Esophagus muscularis mucosa (tissue), 4 donors: ENCODE measurements at regions not wholly inside any gene's neighbourhood (a gene's known extent, or its start where the extent isn't known, plus 50 kb on each side); places are given as distances from the start of the nearest gene placed in this dataset.
"Not testable (repeated sequence)": the region's sequence is repeated elsewhere in the genome, so short reads cannot be mapped to it uniquely, and the experiment has no call there.

Source experiments
- DNase-seq: peaks from one replicate; pipeline ENCODE4 v3.0.0-alpha.2; 2017; ENCODE audit errors: extremely low spot score
- H3K27ac ChIP-seq, 4 donors: fragments of 200-600 bp; sonication (generic); replicated peaks in 1 of 4; 1 replicate in 3 of 4; 2 replicates in 1 of 4; pipeline ENCODE4 v1.5.1; 2016 to 2019; ENCODE audit warnings: mild to moderate bottlenecking in 1 of 4
- H3K27me3 ChIP-seq, 4 donors: fragments of 200-600 bp; sonication (generic); one replicate each; pipeline versions ENCODE4 v1.5.1 to v1.6.0; 2016 to 2019
- H3K36me3 ChIP-seq, 4 donors: fragments of 200-600 bp; sonication (generic); one replicate each; pipeline ENCODE4 v1.5.1; 2016 to 2019
- H3K4me1 ChIP-seq, 4 donors: fragments of 200-600 bp; sonication (generic); one replicate each; pipeline ENCODE4 v1.5.1; 2016 to 2019
- H3K4me3 ChIP-seq, 4 donors: fragments of 200-600 bp; sonication (generic); 1 replicate in 2 of 4; 2 replicates in 2 of 4; pipeline ENCODE4 v1.5.1; 2016 to 2019; ENCODE audit warnings: mild to moderate bottlenecking in 4 of 4, moderate library complexity in 1 of 4
- H3K9me3 ChIP-seq, 4 donors: fragments of 200-600 bp; sonication (generic); 1 replicate in 3 of 4; 2 replicates in 1 of 4; pipeline ENCODE4 v1.5.1; 2016 to 2019
- EP300 ChIP-seq: sonication (generic); formaldehyde crosslinking; IDR thresholded peaks from one replicate; pipeline ENCODE4 v1.6.1; 2017; ENCODE audit warnings: antibody characterized with exemption
- POLR2A ChIP-seq: fragments of 450-650 bp; IDR thresholded peaks from one replicate; pipeline ENCODE4 v1.6.1; 2017; ENCODE audit warnings: antibody characterized with exemption, moderate library complexity, mild to moderate bottlenecking, low read depth
- POLR2AphosphoS5 ChIP-seq, 2 donors: sonication (generic); formaldehyde crosslinking; IDR thresholded peaks; one replicate each; pipeline ENCODE4 v1.6.1; 2017; ENCODE audit warnings: antibody characterized with exemption in 2 of 2
- WGBS: methylation state at CpG from one replicate; pipeline ENCODE4 v1.1.5; 2018; 5-methylcytosine and 5-hydroxymethylcytosine counted together
- intact Hi-C: fragments of 100-400 bp; cut with DNase I; formaldehyde crosslinking; loops from one replicate; pipeline ENCODE4 v1.15.1; 2023
- TF ChIP-seq, protein P1 (sequence below), 3 experiments: fragments of 200-600 bp in 2 of 3; fragments of 450-650 bp in 1 of 3; sonication (generic) in 2 of 3; IDR thresholded peaks; one replicate each; pipeline ENCODE4 v1.5.1; 2017 to 2019; ENCODE audit warnings: antibody characterized with exemption in 3 of 3, mild to moderate bottlenecking in 2 of 3, moderate library complexity in 1 of 3

DNA sequence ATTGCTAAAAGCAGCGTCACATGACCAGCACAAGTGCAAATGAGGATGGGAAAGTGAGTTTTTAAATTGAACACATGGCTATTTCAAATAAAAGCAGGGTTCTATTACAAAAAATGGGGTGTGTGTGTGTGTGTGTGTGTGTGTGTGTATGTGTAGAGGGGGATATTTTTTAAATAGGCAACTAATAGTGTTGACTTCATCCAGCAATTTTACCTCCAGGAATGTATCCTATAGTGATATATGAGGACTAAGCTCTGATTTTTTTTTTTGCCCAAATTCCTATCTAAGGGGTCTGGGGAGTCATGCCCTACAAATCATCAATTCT is 78.9 kb upstream of the AMN1 start:
- WGBS = 100% methylated on average over 1 of the region's 1 CpG
- no peak for DNase-seq
- intact Hi-C loops = no loop called here
- Histone ChIP-seq H3K4me1 (no peaks in the 10 kb centered on the region), H3K4me3 (no peak overlapping the region), H3K27me3 (no peaks in the 10 kb centered on the region), H3K9me3 (no peaks in the 10 kb centered on the region), H3K36me3 (no peaks in the 10 kb centered on the region), H3K27ac (no peak overlapping the region)
- TF ChIP-seq POLR2AphosphoS5 (IDR thresholded peaks at IDR 0.05) = no peak
- TF ChIP-seq, protein P1, sequence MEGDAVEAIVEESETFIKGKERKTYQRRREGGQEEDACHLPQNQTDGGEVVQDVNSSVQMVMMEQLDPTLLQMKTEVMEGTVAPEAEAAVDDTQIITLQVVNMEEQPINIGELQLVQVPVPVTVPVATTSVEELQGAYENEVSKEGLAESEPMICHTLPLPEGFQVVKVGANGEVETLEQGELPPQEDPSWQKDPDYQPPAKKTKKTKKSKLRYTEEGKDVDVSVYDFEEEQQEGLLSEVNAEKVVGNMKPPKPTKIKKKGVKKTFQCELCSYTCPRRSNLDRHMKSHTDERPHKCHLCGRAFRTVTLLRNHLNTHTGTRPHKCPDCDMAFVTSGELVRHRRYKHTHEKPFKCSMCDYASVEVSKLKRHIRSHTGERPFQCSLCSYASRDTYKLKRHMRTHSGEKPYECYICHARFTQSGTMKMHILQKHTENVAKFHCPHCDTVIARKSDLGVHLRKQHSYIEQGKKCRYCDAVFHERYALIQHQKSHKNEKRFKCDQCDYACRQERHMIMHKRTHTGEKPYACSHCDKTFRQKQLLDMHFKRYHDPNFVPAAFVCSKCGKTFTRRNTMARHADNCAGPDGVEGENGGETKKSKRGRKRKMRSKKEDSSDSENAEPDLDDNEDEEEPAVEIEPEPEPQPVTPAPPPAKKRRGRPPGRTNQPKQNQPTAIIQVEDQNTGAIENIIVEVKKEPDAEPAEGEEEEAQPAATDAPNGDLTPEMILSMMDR (IDR thresholded peaks at IDR 0.05) = no peak
- no peak for TF ChIP-seq POLR2A
- no peak for TF ChIP-seq EP300

DNA sequence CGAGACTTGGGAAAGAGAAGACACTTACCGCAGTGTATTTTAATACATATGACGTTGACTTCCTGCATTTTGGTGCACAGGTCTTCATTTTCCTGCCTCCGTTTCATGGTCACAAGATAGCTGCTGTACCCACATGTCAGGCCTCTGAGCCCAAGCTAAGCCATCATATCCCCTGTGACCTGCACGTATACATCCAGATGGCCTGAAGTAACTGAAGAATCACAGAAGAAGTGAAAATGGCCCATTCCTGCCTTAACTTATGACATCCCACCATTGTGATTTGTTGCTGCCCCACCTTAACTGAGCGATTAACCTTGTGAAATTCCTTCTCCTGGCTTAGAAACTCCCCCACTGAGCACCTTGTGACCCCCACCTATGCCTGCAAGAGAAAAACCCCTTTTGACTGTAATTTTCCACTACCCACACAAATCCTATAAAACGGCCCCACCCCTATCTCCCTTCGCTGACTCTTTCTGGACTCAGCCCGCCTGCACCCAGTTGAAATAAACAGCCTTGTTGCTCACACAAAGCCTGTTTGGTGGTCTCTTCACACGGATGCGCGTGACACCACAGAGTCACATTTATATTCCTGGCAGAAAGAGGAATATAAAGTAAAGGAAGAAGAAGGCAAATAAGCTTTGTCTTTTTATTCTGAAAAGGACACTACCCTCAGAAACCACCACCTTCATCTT is 78.4 kb upstream of the AMN1 start:
- H3K27ac ChIP-seq, H3K36me3 ChIP-seq, intact Hi-C loops, H3K4me3 ChIP-seq, H3K9me3 ChIP-seq, H3K27me3 ChIP-seq, H3K4me1 ChIP-seq, DNase-seq: not testable (repeated sequence)
- WGBS = 84% methylated on average over 12 of the region's 12 CpGs

DNA sequence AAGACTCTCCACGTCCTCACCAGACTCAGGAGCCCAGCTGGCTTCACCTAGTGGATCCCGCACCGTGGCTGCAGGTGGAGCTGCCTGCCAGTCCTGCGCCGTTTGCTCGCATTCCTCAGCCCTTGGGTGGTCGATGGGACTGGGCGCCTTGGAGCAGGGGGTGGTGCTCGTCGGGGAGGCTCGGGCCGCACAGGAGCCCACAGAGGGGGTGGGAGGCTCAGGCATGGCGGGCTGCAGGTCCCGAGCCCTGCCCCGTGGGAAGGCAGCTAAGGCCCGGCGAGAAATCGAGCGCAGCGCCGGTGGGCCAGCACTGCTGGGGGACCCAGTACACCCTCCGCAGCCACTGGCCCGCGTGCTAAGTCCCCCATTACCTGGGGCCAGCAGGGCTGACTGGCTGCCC is 76.9 kb upstream of the AMN1 start:
- H3K4me1 ChIP-seq, H3K9me3 ChIP-seq, H3K27me3 ChIP-seq, H3K27ac ChIP-seq, intact Hi-C loops, H3K36me3 ChIP-seq, H3K4me3 ChIP-seq, DNase-seq: not testable (repeated sequence)
- WGBS = 89% methylated on average over 20 of the region's 24 CpGs

GRCh38 chr12:31804707-31805106 is 75.9 kb upstream of the AMN1 start:
- H3K4me3 ChIP-seq, intact Hi-C loops, H3K27me3 ChIP-seq, H3K27ac ChIP-seq, DNase-seq, H3K9me3 ChIP-seq, H3K36me3 ChIP-seq, H3K4me1 ChIP-seq: not testable (repeated sequence)
- WGBS = 59% methylated on average over 7 of the region's 15 CpGs

GRCh38 chr12:31804185-31804504 is 75.3 kb upstream of the AMN1 start:
- no peaks in the 10 kb centered on the region for H3K9me3 ChIP-seq
- 86% methylated on average over 1 of the region's 1 CpG for WGBS
- no peak for DNase-seq
- no peak overlapping the region for H3K27ac ChIP-seq
- H3K36me3 ChIP-seq = no peaks in the 10 kb centered on the region
- no peaks in the 10 kb centered on the region for H3K4me1 ChIP-seq
- H3K4me3 ChIP-seq = no peak overlapping the region
- TF ChIP-seq POLR2A = no peak
- no peak for TF ChIP-seq POLR2AphosphoS5 (IDR thresholded peaks at IDR 0.05)
- TF ChIP-seq, protein P1 (IDR thresholded peaks at IDR 0.05) = no peak
- TF ChIP-seq EP300 = no peak
- H3K27me3 ChIP-seq = no peaks in the 10 kb centered on the region
- intact Hi-C loops = no loop called here

DNA sequence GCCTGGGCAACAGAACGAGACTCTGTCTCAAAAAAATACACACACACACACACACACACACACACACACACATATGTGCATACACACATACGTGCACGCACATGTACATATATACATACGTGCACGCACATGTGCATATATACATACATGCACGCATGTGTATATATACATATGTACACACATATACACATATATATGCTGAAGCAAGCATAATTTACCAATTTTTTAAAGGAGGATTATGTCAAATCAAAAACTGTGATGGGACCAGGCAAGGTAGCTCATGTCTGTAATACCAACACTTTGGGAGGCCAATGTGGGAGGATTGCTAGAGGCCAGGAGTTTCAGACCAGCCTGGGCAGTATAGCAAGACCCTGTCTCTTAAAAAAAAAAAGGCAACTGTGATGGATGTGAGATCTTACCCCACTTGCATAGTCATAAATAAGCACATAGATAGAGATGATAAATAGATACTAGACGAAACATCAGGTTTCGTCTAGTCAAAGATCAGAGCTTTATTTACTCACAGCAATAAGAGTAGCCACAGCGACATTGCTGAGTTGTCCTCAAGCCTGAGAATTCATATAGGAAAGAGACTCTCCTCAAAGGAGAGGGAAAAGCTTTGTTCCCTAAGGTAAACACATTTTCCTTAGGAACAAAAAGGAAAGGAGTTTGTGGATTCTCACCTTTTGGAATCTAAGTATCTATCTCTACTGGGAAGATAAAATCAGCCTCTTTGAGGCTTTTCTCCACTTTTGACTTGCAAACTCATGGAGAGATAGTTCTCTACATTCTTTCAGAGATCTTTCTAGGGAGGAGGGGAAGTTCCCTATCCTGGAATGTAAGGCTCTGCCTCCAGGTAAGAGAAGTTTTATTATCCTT is 74.7 kb upstream of the AMN1 start:
- no peak for DNase-seq
- Histone ChIP-seq H3K27ac (no peak overlapping the region), H3K36me3 (no peaks in the 10 kb centered on the region), H3K4me3 (no peak overlapping the region), H3K9me3 (no peaks in the 10 kb centered on the region), H3K4me1 (no peaks in the 10 kb centered on the region), H3K27me3 (no peaks in the 10 kb centered on the region)
- TF ChIP-seq EP300 (no peak), POLR2A (no peak), POLR2AphosphoS5 (IDR thresholded peaks at IDR 0.05) (no peak)
- TF ChIP-seq, protein P1 (IDR thresholded peaks at IDR 0.05) = no peak
- WGBS = 91% methylated on average over 9 of the region's 9 CpGs
- intact Hi-C loops = no loop called here
